Effector CD4-positive, alpha-beta T cell (primary cell): ENCODE measurements at regions not wholly inside any gene's neighbourhood (a gene's known extent, or its start where the extent isn't known, plus 50 kb on each side); places are given as distances from the start of the nearest gene placed in this dataset.
A peak's percentile ranks its signal among the peaks of the same experiment; 100 is the strongest.

Experiments
- DNase-seq: peaks from one replicate; pipeline ENCODE4 v3.0.0-alpha.2; 2020

DNA sequence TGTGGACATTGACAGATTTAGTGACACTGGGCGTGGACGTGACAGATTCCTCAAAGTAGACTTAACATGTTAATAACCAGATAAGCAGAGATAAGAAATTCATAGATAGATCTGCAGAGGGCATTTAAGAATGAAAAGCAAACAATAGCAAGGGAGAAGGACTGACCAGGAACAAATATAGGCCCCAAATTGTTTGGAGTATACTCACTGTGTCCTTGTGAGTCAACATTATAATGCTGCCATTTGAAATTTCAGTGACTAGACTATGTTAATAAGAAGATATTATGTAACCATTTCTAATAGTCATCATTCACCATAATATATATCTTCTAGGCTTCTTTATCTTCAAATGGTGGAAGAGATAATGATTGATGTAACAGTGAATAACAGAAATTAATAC is 78.1 kb upstream of the SLC38A11 start:
- no peak for DNase-seq

DNA sequence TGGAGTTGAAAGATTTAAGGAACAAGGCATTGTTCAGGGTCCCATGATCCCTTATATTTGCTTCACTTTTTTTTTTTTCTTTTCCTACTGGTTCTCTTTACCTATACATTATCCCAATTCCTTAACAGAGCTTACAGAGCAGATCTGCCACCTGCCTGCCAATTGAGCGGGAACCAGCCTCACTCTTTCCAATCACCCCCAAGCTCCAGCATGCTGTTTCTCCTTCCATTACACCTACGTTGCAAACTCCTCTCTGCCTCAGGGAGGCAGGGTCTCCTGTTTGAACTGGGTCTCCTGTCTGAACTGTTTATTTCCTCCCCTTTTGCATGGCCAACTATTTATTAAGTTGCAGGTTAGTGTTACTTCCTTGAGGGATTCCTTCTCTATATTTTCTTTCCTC is 77.2 kb upstream of the SLC38A11 start:
- no peak for DNase-seq

DNA sequence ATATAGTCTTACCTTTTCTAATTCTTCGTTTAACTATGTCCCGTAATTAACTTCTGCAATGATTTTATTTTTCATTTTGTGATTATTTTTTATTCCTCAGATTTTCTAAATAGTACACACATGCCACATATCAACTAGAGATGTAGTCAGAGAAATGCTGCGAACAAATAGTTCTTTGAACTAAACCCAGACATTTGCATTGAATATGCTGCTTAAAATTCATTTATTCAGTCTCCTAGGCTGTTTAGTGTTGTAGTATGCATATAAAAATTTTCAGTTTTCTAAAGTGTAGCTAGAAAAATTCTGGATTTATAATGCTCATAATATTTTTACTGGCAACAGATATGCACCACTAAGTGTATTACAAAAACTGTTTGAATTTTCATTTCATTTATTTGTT is 68.9 kb upstream of the SLC38A11 start:
- no peak for DNase-seq

DNA sequence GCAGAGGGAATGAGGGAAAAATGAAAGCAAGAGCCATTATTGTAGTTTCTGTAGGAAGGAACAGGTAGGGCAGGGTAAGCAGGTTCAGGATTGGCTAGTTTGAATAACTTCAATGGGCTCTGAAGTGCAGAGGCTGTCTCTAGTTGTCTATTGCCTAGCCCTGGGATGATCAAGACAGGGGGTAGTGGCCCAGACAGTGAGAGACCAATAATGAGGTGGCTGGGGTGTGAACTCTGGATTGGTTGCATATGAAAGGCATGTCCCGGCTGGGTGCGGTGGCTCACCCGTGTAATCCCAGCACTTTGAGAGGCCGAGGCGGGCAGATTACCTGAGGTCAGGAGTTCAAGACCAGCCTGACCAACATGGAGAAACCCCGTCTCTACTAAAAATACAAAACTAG is 67.5 kb upstream of the SLC38A11 start:
- no peak for DNase-seq

DNA sequence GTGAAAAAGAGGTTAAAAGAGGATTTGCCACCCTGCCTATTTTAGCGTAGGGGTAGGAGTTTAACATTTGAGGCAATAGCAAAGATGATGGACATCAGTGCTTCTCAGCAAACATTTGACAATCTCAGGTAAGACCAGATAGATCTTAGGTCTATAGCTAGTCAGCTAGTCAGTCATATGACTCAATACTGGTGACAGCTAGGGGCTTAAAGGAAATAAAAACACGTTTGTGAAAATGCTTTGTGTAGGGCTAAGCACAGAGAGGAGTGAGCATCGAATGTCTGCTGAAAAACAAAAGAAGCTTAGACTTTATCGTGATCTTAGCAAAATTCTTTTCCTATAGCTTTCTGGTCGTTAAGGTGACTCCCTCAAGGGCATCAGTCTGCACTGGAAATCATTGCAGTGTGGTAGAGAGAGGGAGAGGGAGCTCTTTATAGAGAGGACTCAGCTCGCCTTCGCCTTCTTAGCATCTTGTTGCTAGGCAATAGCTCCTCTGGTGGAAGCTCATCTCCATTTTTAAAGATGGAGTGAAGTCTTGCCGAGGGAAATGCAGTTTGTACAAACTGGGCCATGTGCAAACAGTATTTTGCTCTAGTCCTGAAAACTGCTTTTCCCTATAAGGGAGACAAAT is 62.8 kb upstream of the SLC38A11 start:
- no peak for DNase-seq

DNA sequence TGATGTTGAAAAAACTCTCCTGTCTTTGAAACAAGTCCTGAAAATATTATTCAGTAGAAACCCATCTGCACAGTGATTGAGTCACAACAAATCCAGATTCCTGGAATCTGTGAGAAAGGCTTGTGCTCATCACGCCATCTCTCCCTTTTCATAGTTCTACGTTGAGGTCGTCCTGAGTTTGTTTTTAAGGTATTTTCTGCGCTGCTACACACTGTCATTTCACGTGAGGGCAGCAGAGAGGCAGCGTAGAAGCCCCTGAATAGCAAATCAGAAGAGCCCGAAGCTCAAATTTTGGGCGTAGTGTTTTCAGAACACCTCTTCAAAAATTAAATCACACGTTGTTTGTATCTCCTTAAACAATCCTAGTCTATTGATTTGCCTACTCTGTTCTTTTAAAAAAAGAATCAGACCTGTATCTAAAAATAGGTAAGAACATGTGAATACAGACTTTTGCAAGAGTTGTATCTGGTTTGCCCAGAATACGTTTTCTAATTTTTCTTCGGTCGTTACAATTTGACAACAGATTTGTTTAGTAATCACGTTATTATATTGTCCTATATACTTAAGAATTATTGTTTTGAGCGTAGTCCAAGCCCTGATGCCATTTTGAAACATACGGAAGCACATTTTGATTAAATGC is 61.6 kb upstream of the SLC38A11 start:
- no peak for DNase-seq

DNA sequence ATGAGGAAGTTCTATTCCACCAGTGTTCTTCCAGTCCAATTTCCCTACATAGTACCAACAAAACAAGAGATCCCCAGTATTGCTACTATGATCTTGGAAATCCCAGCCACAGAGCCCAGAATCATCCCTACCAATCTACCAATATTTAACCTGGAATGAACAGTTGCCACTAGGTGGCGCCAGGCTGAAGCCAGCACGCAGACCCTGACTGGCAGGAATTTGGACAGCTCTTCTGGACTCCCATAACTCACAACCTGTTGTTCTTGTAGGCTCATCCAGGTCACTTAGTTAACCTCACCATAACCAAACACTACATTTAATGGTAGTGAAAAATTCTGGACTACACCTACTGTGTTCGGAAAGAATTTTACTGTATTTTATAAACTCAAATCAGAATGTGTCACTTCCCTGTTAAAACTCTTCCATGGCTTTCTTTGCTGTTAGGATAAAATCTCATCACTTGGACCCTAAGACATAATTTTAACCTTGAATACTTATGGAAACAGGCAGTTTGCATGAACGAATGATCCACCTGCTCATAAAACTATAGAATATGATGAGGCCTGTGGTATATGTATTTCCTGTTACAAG is 59.8 kb upstream of the SLC38A11 start:
- peak; percentile 34 for DNase-seq

DNA sequence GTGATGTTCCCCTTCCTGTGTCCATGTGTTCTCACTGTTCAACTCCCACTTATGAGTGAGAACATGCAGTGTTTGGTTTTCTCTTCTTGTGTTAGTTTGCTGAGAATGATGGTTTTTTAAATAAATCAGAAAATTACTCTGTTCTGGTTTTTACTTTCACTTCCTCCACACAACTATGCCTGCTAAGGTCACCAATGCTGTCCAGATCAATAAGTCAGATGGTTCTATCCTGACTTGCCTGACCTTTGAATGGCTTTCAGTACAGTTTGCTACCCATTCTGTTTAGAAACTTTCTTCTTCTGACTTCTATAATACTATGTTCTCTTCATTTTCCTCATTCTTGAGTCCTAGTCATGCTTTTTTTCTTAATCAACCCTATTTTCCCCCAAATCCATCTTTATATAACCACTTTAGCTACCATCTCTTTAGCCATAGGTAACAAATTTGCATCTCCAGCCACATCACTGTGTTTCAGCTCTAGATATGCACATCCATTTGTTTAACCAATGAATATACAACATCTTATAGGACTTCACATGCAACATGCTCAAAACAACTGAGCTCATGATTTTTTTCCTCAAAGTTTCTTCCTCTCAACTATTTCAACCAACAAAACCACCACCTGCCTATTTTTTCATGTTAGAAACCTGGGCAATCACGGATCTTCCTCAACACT is 58.8 kb upstream of the SLC38A11 start:
- no peak for DNase-seq

DNA sequence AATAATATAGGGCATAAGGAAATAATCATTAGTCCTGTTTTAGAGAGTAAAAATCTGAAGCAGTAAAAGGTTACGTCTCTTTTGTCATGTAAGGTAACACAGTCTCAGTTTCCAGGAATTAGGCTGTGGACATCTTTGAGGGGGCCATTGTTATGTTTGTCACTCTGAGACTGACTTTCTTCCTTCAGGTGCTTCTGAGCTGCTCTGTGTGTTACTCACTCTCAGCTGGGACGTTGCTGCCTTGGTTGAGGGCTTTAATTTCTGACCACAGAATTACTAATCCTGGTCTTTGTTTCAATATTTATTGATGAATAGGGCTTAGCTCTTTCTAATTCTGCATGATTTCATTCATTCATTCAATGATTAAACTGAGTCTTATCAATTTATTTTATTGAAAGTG is 55.9 kb upstream of the SLC38A11 start:
- DNase-seq, result no peak

DNA sequence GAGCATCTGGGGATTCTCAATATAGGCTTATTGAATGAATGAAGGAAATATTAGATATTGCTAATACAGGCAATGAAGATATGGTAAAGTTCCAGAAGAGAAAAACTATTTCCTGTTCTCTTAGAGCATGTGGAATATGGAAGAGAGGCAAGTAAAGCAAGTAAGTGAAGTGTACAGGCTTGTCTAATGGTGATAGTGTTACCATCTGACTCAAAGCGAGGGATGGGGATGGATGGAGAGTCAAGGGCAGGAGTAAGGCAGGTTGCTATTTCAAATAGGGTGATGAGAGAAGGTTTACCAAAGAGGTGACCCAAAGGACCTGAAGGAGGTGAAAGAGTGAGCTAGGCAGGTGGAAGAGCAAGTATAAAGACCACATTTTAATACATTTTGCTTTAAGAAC is 55.2 kb upstream of the SLC38A11 start:
- DNase-seq, result no peak

DNA sequence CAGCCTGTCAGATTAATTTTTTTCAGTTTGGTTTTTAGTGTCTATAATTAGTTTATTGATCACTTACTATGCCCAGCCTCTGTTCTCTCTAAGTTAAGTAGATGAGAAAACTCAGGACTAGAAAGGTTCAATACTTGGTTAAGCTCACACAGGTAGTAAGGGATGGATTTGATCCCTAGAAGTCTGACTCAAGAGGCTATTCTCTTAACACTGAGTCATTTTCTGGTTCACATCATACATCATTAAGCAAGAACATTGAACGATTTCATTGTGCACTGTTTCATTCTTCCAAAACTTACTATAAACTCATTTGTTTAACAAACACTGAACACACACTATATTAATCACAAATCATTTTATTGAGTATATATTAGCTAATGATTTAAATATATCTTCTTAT is 54.1 kb upstream of the SLC38A11 start:
- no peak for DNase-seq

DNA sequence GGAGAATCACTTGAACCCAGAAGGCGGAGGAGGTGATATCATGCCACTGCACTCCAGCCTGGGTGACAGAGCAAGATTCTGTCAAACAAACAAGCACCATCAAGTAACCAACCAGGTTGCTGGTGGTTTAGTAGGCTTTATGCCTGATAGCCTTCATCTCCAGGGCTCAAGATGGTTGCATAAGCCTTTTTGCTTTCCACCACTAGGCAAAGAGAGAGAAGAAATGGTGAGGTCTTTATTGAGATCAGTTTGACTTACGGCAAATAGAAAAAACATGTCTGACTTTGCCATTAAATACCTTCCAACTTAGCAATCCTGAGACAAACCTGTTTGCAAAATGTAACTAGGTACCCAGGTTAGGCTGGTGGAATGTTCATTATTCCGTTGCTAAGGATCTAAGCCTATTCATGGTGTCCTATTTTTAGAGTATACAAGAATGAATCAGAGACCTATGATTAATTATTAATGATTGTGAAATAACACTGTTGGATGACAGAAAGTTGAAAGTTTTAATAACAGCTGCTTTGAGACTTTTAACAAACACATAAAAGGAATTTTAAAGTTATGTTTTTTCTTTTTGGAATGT is 53.5 kb upstream of the SLC38A11 start:
- DNase-seq, result no peak

DNA sequence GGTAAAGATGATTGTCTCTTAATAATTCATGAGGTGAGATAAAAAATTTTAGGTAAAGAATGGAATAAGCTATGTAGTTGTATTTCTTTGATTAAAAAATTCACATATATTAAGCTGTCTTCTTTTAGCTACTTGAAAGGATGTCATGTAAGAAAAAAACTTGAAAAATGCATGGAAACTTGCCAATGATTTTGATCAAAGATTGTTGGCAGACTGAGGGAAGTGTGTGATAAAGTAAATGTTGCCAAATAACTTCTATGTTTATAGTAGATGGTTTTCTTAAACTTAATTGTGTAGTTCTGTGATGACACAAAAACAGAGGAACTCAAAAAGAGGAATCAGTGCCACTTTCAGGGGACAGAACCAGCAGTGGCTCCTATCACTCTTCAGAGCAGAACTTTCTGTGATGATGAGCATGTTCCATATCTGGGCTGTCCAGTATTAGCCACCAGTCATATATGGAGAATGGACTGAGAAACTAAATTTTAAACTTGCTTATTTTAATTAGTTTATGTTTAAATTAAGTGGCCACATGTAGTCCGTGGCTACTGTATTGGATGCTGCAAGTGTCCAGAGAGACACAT is 51.9 kb upstream of the SLC38A11 start:
- no peak for DNase-seq
